ENCODE measurements at regions not wholly inside any gene's neighbourhood (a gene's known extent, or its start where the extent isn't known, plus 50 kb on each side); places are given as distances from the start of the nearest gene placed in this dataset.
"Not testable (repeated sequence)": the region's sequence is repeated elsewhere in the genome, so short reads cannot be mapped to it uniquely, and the experiment has no call there.

- H3K36me3 ChIP-seq: no peaks in the 10 kb centered on the region
- no peak overlapping the region for H3K4me3 ChIP-seq
- DNase-seq: no peak
- no peaks in the 10 kb centered on the region for H3K27me3 ChIP-seq
- no peaks in the 10 kb centered on the region for H3K9me3 ChIP-seq
Observed at GRCh38 chr16:54985156-54985555, 54.5 kb downstream of the IRX5 start.

DNA sequence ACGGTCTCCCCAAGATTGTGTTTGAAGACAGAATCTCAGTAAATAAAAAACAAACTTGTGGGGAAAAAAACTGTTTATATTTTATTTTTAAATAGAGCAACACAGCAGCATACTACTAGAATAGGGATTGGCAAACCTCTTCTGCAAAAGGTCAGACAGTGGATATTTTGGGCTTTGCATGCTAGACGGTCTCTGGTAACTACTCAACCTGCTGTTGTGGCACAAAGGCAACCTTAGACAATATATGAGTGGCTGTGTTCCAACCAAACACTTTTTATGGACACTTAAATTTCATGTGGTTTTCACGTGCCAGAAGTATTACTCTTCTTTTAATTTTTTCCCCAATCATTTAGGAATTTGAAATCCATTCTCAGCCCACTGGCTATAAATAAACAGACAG is 55.0 kb downstream of the IRX5 start:
- Histone ChIP-seq H3K4me3 (no peak overlapping the region), H3K36me3 (no peaks in the 10 kb centered on the region), H3K27me3 (no peaks in the 10 kb centered on the region), H3K9me3 (no peaks in the 10 kb centered on the region)
- DNase-seq: no peak

GRCh38 chr16:54986409-54986808 is 55.7 kb downstream of the IRX5 start:
- Histone ChIP-seq H3K27me3 (no peaks in the 10 kb centered on the region), H3K36me3 (no peaks in the 10 kb centered on the region), H3K9me3 (no peaks in the 10 kb centered on the region), H3K4me3 (no peak overlapping the region)
- DNase-seq: no peak

DNA sequence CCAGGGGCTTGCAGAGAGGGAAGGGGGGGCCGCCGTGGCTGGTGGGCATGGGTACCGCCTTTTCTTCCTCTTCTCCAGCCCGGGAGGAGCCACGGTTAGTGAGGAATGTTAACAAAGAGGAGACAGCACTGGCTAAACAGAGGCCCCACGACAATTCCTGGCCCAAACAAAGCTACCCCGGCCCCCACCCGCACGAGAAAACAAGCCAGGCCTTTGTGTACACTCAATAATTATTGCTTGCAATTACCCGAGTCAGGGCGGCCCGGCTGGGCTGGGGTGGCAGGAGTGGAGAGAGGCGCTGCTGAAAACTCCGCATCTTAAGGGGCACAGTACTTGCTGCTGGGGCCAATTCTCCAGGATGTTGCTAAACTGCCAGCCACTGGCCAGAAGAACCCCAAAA is 56.4 kb downstream of the IRX5 start:
- Histone ChIP-seq H3K36me3 (no peaks in the 10 kb centered on the region), H3K27me3 (no peaks in the 10 kb centered on the region), H3K4me3 (no peak overlapping the region), H3K9me3 (no peaks in the 10 kb centered on the region)
- DNase-seq: no peak

DNA sequence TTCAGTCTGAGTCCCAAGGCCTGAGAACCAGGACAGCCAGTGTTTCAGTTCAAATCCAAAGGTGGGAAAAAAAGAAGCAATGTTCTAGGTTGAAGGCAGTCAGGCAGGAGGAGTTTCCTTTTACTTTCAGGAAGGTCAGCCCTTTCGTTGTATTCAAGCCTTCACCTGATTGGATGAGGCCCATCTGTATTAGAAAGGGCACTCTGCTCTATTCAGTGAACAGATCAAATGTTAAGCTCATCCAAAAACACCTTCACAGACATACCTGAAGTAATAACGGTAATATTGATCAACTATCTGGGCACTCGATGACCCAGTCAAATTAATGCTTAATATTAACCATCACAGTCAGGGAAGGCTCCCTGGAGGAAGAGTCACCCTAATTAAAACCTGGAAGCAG is 60.9 kb downstream of the IRX5 start:
- Histone ChIP-seq H3K4me3 (no peak overlapping the region), H3K27me3 (no peaks in the 10 kb centered on the region), H3K36me3 (no peaks in the 10 kb centered on the region)

DNA sequence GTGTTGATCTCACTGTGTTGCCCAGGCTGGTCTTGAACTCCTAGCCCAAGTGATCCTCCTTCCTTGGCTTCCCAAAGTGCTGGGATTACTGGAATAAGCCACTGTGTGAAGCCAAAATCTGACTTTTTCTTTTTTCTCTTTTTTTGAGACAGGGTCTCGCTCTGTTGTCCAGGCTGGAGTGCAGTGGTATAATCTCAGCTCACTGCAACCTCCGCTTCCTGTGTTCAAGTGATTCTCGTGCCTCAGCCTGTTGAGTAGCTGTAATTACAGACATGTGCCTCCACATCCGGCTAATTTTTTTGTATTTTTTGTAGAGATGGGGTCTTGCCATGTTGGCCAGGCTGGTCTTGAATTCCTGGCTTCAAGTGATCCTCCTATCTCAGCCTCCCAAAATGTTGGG is 61.3 kb downstream of the IRX5 start:
- not testable (repeated sequence) for H3K4me3 ChIP-seq, H3K36me3 ChIP-seq, H3K9me3 ChIP-seq, DNase-seq, H3K27me3 ChIP-seq

More for the DNA sequence above, 60.9 kb downstream of the IRX5 start:
- no peak for DNase-seq
- H3K9me3 ChIP-seq: no peaks in the 10 kb centered on the region

DNA sequence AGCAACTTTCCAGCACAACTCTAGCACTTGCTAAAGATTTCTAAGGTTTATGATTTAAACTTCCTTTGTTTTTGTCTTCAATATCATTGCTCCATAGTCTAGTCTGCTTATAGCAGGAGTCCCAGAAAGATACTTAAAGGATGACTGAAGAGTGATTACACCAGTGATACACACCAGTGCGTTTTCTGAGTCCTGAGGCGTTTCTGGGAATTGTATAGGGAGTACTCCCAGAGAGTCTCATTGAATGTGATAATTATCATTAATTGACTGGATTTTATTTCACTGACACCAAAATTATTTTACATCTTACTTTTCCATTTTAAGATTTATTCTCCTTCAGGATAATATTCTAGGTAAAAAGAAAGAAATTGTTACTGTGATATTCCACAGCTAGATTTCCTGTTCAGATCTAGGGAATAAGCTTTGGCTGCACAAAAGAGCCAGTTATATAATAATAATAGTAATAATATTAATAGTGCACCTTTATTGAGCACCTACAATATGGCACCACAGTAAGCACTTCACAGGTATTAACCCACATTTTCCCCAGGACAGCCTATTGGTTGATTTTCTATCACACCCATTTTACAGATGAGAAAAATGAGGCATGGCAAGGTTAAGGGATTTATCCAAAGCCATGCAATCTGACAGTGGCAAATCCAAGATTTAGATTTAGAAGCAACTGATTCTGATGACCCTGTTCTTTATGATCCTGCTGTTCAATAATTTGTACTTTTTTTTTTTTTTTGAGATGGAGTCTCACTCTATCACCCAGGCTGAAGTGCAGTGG is 62.6 kb downstream of the IRX5 start:
- no peaks in the 10 kb centered on the region; the same call in 1 of the 2 replicates for H3K27me3 ChIP-seq
- no peak for DNase-seq
- no peaks in the 10 kb centered on the region for H3K9me3 ChIP-seq
- H3K4me3 ChIP-seq: no peak overlapping the region
- no peaks in the 10 kb centered on the region for H3K36me3 ChIP-seq

- H3K9me3 ChIP-seq: no peaks in the 10 kb centered on the region
- H3K36me3 ChIP-seq: no peaks in the 10 kb centered on the region
- no peak for DNase-seq
- no peak overlapping the region for H3K4me3 ChIP-seq
- no peaks in the 10 kb centered on the region; the same call in 1 of the 2 replicates for H3K27me3 ChIP-seq
Observed at GRCh38 chr16:54996186-54996585, 65.5 kb downstream of the IRX5 start.

DNA sequence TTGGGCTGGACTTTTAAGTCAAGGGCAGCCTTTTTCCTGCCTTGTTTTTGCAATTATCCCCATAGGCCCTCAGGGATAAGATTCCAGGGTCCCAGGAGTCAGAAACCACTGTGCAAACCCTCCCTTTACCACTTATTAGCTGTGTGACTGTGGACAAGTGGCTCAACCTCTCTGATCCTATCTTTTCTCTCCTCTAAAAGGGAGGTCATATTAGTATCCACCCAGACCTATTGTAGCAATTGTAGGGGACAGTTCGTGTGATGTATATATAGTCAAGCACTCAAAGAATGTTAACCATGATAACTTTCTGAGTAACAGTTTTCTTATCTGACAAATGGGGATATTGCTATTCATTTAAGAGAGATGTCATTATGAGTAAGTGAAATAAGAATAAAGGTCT is 68.2 kb downstream of the IRX5 start:
- no peaks in the 10 kb centered on the region; the same call in 1 of the 2 replicates for H3K27me3 ChIP-seq
- no peak overlapping the region for H3K4me3 ChIP-seq
- DNase-seq: no peak
- H3K9me3 ChIP-seq: no peaks in the 10 kb centered on the region
- no peaks in the 10 kb centered on the region for H3K36me3 ChIP-seq

- Histone ChIP-seq H3K27me3 (no peaks in the 10 kb centered on the region; the same call in 1 of the 2 replicates), H3K4me3 (no peak overlapping the region), H3K36me3 (no peaks in the 10 kb centered on the region), H3K9me3 (no peaks in the 10 kb centered on the region)
- no peak for DNase-seq
Observed at GRCh38 chr16:54999481-54999880, 68.8 kb downstream of the IRX5 start.

DNA sequence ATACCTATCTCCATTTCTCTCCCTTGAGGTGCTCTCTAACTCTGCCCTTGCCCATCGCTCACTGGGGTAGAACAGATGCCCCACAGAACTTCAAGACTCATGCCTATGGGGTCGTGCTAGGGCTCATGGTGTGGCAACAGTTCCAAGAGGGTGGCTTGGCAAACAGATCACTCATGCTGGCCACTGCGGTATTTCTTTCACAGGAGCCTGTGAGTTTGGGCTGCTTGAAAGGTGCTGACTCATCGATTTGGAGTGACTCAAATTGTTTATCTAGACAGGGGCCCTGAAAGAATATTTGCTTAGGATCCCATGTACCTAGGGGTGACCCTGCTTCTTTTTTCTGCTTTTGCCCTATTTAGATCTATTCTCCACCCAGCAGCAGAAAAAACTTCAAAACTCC is 69.9 kb downstream of the IRX5 start:
- H3K4me3 ChIP-seq: no peak overlapping the region
- peak; percentile 80 for DNase-seq
- H3K9me3 ChIP-seq: no peaks in the 10 kb centered on the region
- H3K36me3 ChIP-seq: no peaks in the 10 kb centered on the region
- H3K27me3 ChIP-seq: no peaks in the 10 kb centered on the region; the same call in 1 of the 2 replicates

- no peak overlapping the region for H3K4me3 ChIP-seq
- H3K9me3 ChIP-seq: no peaks in the 10 kb centered on the region
- H3K27me3 ChIP-seq: no peaks in the 10 kb centered on the region; the same call in 1 of the 2 replicates
- peak; percentile 74 for DNase-seq
- no peaks in the 10 kb centered on the region for H3K36me3 ChIP-seq
Observed at GRCh38 chr16:55001931-55002330, 71.3 kb downstream of the IRX5 start.

- no peak for DNase-seq
- H3K4me3 ChIP-seq: no peak overlapping the region
- no peaks in the 10 kb centered on the region; the same call in 1 of the 2 replicates for H3K27me3 ChIP-seq
- H3K36me3 ChIP-seq: no peaks in the 10 kb centered on the region
- no peaks in the 10 kb centered on the region for H3K9me3 ChIP-seq
Observed at GRCh38 chr16:55002419-55002818, 71.8 kb downstream of the IRX5 start.

- no peaks in the 10 kb centered on the region for H3K9me3 ChIP-seq
- no peak overlapping the region for H3K4me3 ChIP-seq
- H3K27me3 ChIP-seq: no peaks in the 10 kb centered on the region
- DNase-seq: no peak
- no peaks in the 10 kb centered on the region for H3K36me3 ChIP-seq
Observed at GRCh38 chr16:55003306-55003705, 72.6 kb downstream of the IRX5 start.

GRCh38 chr16:55003916-55004315 is 73.3 kb downstream of the IRX5 start:
- no peaks in the 10 kb centered on the region for H3K27me3 ChIP-seq
- H3K36me3 ChIP-seq: no peaks in the 10 kb centered on the region
- no peak overlapping the region for H3K4me3 ChIP-seq
- no peak for DNase-seq
- no peaks in the 10 kb centered on the region for H3K9me3 ChIP-seq

DNA sequence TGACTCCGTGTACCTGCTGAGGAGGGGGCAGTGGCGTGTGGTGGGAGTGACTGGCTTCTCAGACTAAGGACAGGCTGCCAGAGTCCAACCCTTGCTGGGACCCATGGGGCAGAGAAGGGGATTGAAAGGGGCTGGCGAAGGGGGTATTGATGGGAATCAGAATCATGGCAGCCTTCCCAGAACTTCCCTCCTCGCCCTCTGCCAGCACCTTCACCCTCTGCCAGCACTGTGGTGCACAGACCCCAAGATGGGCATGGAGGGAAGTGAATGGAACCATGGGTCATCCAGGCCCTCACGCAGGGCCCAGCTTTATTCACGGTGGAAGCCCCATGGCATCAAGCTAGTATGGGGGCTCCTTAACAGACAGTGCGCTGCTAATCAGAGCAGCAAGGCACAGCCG is 76.8 kb downstream of the IRX5 start:
- Histone ChIP-seq H3K27me3 (no peaks in the 10 kb centered on the region), H3K4me3 (no peak overlapping the region)
- DNase-seq: no peak

GRCh38 chr16:55008836-55009510 is 78.3 kb downstream of the IRX5 start:
- no peaks in the 10 kb centered on the region for H3K36me3 ChIP-seq
- no peaks in the 10 kb centered on the region for H3K9me3 ChIP-seq
- no peaks in the 10 kb centered on the region for H3K27me3 ChIP-seq
- H3K4me3 ChIP-seq: no peak overlapping the region
- no peak for DNase-seq

More for the DNA sequence above, 76.8 kb downstream of the IRX5 start:
- Histone ChIP-seq H3K36me3 (no peaks in the 10 kb centered on the region), H3K9me3 (no peaks in the 10 kb centered on the region)

DNA sequence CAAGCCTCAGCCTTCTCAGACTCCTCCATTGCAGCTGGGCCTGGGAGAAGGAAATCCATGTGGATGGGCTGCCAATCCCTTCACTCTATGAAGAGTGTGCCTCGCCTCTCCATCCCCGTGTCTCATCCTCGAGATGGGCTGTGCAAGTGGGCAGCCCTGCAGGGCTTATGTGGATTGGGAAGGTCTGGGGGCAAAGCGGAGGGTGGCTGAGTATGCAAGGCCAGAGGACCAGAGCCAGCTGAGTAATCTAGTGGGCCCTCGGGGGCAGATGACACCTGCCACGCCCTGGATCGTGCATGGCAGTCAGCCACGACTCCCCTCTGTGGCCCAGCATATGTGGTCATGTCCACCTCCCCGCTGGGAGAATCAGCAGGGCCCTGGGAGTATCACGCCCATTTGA is 78.9 kb downstream of the IRX5 start:
- Histone ChIP-seq H3K27me3 (no peaks in the 10 kb centered on the region), H3K9me3 (no peaks in the 10 kb centered on the region), H3K4me3 (no peak overlapping the region), H3K36me3 (no peaks in the 10 kb centered on the region)
- no peak for DNase-seq
